IMR-90 (cell line): ENCODE measurements at regions not wholly inside any gene's neighbourhood (a gene's known extent, or its start where the extent isn't known, plus 50 kb on each side); places are given as distances from the start of the nearest gene placed in this dataset.

Experiments
- ATAC-seq: fragments of 200-7000 bp; cut with Tn5 transposase; 2 replicates; pipeline ENCODE4 v1.9.1; 2020; ENCODE audit warnings: low read depth, mild to moderate bottlenecking, moderate library complexity
- BruUV-seq: library from RNA; stranded (reverse); fragments of 400-500 nt; replicated peaks from 2 replicates; lab custom pipeline; 2021; lab: Mats Ljungman, UMichigan
- CTCF ChIA-PET: fragments of 300-600 bp; formaldehyde crosslinking; extraction: SDS; loops from one replicate; lab custom pipeline; 2021; ENCODE audit warnings: antibody characterized with exemption; lab: Yijun Ruan, JAX
- POLR2A ChIA-PET: fragments of 300-600 bp; sonication (Branson Sonifier 250); formaldehyde crosslinking; loops from one replicate; lab custom pipeline; 2022; ENCODE audit warnings: antibody characterized with exemption; ENCODE audit not compliant: unreplicated experiment; lab: Charles Lee
- DNase-seq: peaks from one replicate; pipeline ENCODE4 v3.0.0; 2013
- H2AFZ ChIP-seq: replicated peaks from 2 replicates; pipeline ENCODE3; 2013; ENCODE audit warnings: low read length, mild to moderate bottlenecking; ENCODE audit not compliant: poor library complexity
- H2AK5ac ChIP-seq: 2 replicates; pipeline ENCODE4 v1.6.1; 2013; ENCODE audit warnings: low read depth, low read length, inconsistent platforms
- H2AK9ac ChIP-seq: replicated peaks from 2 replicates; pipeline ENCODE3; 2013; ENCODE audit warnings: mild to moderate bottlenecking, low read depth, low read length, moderate library complexity; ENCODE audit not compliant: poor library complexity
- H2BK120ac ChIP-seq: 2 replicates; pipeline ENCODE4 v1.6.1; 2013; ENCODE audit warnings: low read depth, low read length, inconsistent platforms
- H2BK15ac ChIP-seq: 3 replicates; pipeline ENCODE4 v1.6.1; 2013; ENCODE audit warnings: low read depth, low read length, inconsistent platforms
- H2BK20ac ChIP-seq: 2 replicates; pipeline ENCODE4 v1.6.1; 2013; ENCODE audit warnings: low read depth, mild to moderate bottlenecking, inconsistent platforms, low read length, moderate library complexity
- H2BK5ac ChIP-seq: 2 replicates; pipeline ENCODE4 v1.6.1; 2013; ENCODE audit warnings: mild to moderate bottlenecking, low read depth, low read length, inconsistent platforms; ENCODE audit not compliant: poor library complexity, severe bottlenecking
- H3K14ac ChIP-seq: replicated peaks from 2 replicates; pipeline ENCODE4 v1.6.1; 2013; ENCODE audit warnings: low read depth, low read length, inconsistent platforms
- H3K18ac ChIP-seq: 2 replicates; pipeline ENCODE4 v1.6.1; 2013; ENCODE audit warnings: low read depth, low read length, control low read depth
- H3K23ac ChIP-seq: 2 replicates; pipeline ENCODE4 v1.6.1; 2013; ENCODE audit warnings: low read depth, low read length, inconsistent platforms
- H3K27ac ChIP-seq: 2 replicates; pipeline ENCODE4 v1.5.1; 2013; ENCODE audit warnings: mild to moderate bottlenecking, control low read depth, low read length; ENCODE audit not compliant: insufficient read depth
- H3K27me3 ChIP-seq: 2 replicates; pipeline ENCODE4 v1.6.1; 2013; ENCODE audit warnings: low read length; ENCODE audit not compliant: control insufficient read depth, insufficient read depth
- H3K36me3 ChIP-seq: 2 replicates; pipeline ENCODE4 v1.6.1; 2013; ENCODE audit warnings: low read length, mixed read lengths; ENCODE audit not compliant: control insufficient read depth, insufficient read depth
- H3K4ac ChIP-seq: 2 replicates; pipeline ENCODE4 v1.6.1; 2013; ENCODE audit warnings: low read depth, low read length, inconsistent platforms
- H3K4me1 ChIP-seq: 2 replicates; pipeline ENCODE4 v1.6.1; 2013; ENCODE audit warnings: low read length, mixed read lengths; ENCODE audit not compliant: control insufficient read depth, insufficient read depth
- H3K4me2 ChIP-seq: 2 replicates; pipeline ENCODE4 v1.6.1; 2013; ENCODE audit warnings: low read depth, mild to moderate bottlenecking, control low read depth, low read length, moderate library complexity
- H3K4me3 ChIP-seq: 2 replicates; pipeline ENCODE4 v1.5.1; 2013; ENCODE audit warnings: low read depth, mild to moderate bottlenecking, control low read depth, low read length, moderate library complexity; ENCODE audit not compliant: insufficient read depth
- H3K56ac ChIP-seq: 2 replicates; pipeline ENCODE4 v1.6.1; 2013; ENCODE audit warnings: low read length, inconsistent platforms; ENCODE audit not compliant: insufficient read depth; ENCODE audit errors: extremely low read depth
- H3K79me1 ChIP-seq, 2 experiments: 2 replicates each; pipeline ENCODE4 v1.6.1; 2013; ENCODE audit warnings: low read length in 2 of 2, inconsistent platforms in 1 of 2, low read depth in 1 of 2
- H3K9ac ChIP-seq: 2 replicates; pipeline ENCODE4 v1.6.1; 2013; ENCODE audit warnings: low read depth, low read length, control low read depth
- H3K9me1 ChIP-seq: 2 replicates; pipeline ENCODE4 v1.6.1; 2013; ENCODE audit warnings: low read length, inconsistent platforms; ENCODE audit not compliant: insufficient read depth
- H3K9me3 ChIP-seq: 2 replicates; pipeline ENCODE4 v1.6.1; 2013; ENCODE audit warnings: low read length; ENCODE audit not compliant: control insufficient read depth, insufficient read depth
- H4K20me1 ChIP-seq: 2 replicates; pipeline ENCODE4 v1.6.1; 2013; ENCODE audit warnings: low read length, inconsistent platforms; ENCODE audit not compliant: insufficient read depth
- H4K5ac ChIP-seq: 2 replicates; pipeline ENCODE4 v1.6.1; 2013; ENCODE audit warnings: mild to moderate bottlenecking, low read depth, low read length, control low read depth
- H4K8ac ChIP-seq, 2 experiments: 2 replicates each; pipeline ENCODE4 v1.6.1; 2013; ENCODE audit warnings: low read depth in 2 of 2, low read length in 2 of 2, control low read depth in 1 of 2, inconsistent platforms in 1 of 2
- H4K91ac ChIP-seq: 2 replicates; pipeline ENCODE4 v1.6.1; 2013; ENCODE audit warnings: low read depth, low read length, inconsistent platforms; ENCODE audit not compliant: insufficient read depth
- BHLHE40 ChIP-seq: fragments of 150-350 bp; IDR thresholded peaks from 2 replicates; pipeline ENCODE4 v1.6.1; 2016; ENCODE audit warnings: mild to moderate bottlenecking, low read depth, low read length
- CEBPB ChIP-seq: IDR thresholded peaks from 2 replicates; pipeline ENCODE4 v1.6.1; 2012; ENCODE audit warnings: low read depth, low read length, improper control_type of control experiment
- CHD1 ChIP-seq: IDR thresholded peaks from 2 replicates; pipeline ENCODE4 v1.6.1; 2012; ENCODE audit warnings: low read depth, low read length, improper control_type of control experiment
- CTCF ChIP-seq: conservative IDR thresholded peaks from 2 replicates; pipeline ENCODE4 v1.5.1; 2012; ENCODE audit warnings: mild to moderate bottlenecking, low read depth, low read length, improper control_type of control experiment
- ELK1 ChIP-seq: fragments of 150-350 bp; IDR thresholded peaks from 2 replicates; pipeline ENCODE4 v1.6.1; 2016; ENCODE audit warnings: low read depth, mild to moderate bottlenecking, low read length, moderate library complexity, borderline replicate concordance
- FOS ChIP-seq: fragments of 150-350 bp; IDR thresholded peaks from 2 replicates; pipeline ENCODE4 v1.6.1; 2016; ENCODE audit warnings: low read depth, low read length
- MAFK ChIP-seq: IDR thresholded peaks from 2 replicates; pipeline ENCODE4 v1.6.1; 2012; ENCODE audit warnings: low read depth, low read length, improper control_type of control experiment
- MAZ ChIP-seq: IDR thresholded peaks from 2 replicates; pipeline ENCODE4 v1.6.1; 2012; ENCODE audit warnings: low read depth, mild to moderate bottlenecking, low read length, improper control_type of control experiment, moderate library complexity, borderline replicate concordance
- MXI1 ChIP-seq: IDR thresholded peaks from 2 replicates; pipeline ENCODE4 v1.6.1; 2012; ENCODE audit warnings: low read depth, mild to moderate bottlenecking, low read length, moderate library complexity, borderline replicate concordance
- NFE2L2 ChIP-seq: fragments of 150-350 bp; IDR thresholded peaks from 2 replicates; pipeline ENCODE4 v1.6.1; 2016; ENCODE audit warnings: low read depth, mild to moderate bottlenecking, low read length
- POLR2A ChIP-seq: IDR thresholded peaks from 2 replicates; pipeline ENCODE4 v1.6.1; 2012; ENCODE audit warnings: mild to moderate bottlenecking, low read depth, low read length
- RAD21 ChIP-seq: IDR thresholded peaks from 2 replicates; pipeline ENCODE4 v1.6.1; 2012; ENCODE audit warnings: low read length, improper control_type of control experiment
- RCOR1 ChIP-seq: IDR thresholded peaks from 2 replicates; pipeline ENCODE4 v1.6.1; 2012; ENCODE audit warnings: mild to moderate bottlenecking, low read length, improper control_type of control experiment; ENCODE audit not compliant: insufficient replicate concordance
- RFX5 ChIP-seq: IDR thresholded peaks from 2 replicates; pipeline ENCODE4 v1.8.0; 2012; ENCODE audit warnings: low read depth, mild to moderate bottlenecking, low read length, moderate library complexity
- SMC3 ChIP-seq: fragments of 150-350 bp; IDR thresholded peaks from 2 replicates; pipeline ENCODE4 v1.6.1; 2016; ENCODE audit warnings: low read depth, mild to moderate bottlenecking, antibody characterized with exemption, low read length, moderate library complexity
- USF2 ChIP-seq: fragments of 150-350 bp; IDR thresholded peaks from 2 replicates; pipeline ENCODE4 v1.6.1; 2017; ENCODE audit warnings: mild to moderate bottlenecking, antibody characterized with exemption, low read length, low read depth
- WGBS, 2 experiments: methylation state at CpG; one replicate each; pipeline versions ENCODE4 v1.1.5 to v1.1.7; 2013; ENCODE audit warnings: missing lambda C conversion rate in 2 of 2; ENCODE audit not compliant: insufficient read length in 1 of 2; ENCODE audit errors: extremely low coverage in 2 of 2; 5-methylcytosine and 5-hydroxymethylcytosine counted together
- dilution Hi-C: fragments of 300-500 bp; cut with HindIII; formaldehyde crosslinking; loops from one replicate; pipeline ENCODE4 v1.14.3; 2018; ENCODE audit warnings: low sequenced_read_pairs; ENCODE audit not compliant: unreplicated experiment
- in situ Hi-C: fragments of 300-500 bp; cut with MboI; formaldehyde crosslinking; loops from 3 replicates; pipeline ENCODE4 v1.14.3; 2019; ENCODE audit warnings: low sequenced_read_pairs, inconsistent platforms, mixed read lengths
- intact Hi-C: fragments of 100-400 bp; cut with micrococcal nuclease; formaldehyde crosslinking; loops from 2 replicates; pipeline ENCODE4 v1.10.0; 2022

DNA sequence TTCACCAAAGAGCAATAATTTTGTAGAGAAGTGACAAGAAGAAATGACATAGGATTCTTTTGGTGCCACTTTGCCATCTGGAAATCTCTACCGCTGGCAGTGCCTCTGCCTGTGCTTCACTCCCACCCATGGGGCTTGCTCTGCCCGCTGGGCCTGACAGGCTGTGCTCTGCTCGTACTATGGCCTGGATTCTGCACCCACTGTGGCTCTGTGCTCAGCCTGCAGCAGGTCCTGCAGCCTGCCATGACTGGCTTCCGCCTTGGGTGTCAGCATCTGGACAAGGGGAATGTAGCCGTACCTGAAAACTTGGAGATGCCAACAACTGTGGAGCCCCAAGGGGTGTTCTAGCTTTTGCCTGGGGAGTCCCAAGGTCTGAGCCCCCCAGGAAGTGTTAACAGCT lies 792.3 kb downstream of the CDH8 start:
- BruUV-seq: no TSS peak
- in situ Hi-C loops (no loop called here), intact Hi-C loops (no loop called here), dilution Hi-C loops (no loop called here)
- H3K23ac ChIP-seq: no peak overlapping the region
- peaks cover 7% of the 10 kb centered on the region for H3K9me3 ChIP-seq
- no peak overlapping the region for H2AFZ ChIP-seq
- no peak overlapping the region for H3K4me3 ChIP-seq
- no peaks in the 10 kb centered on the region for H3K4me1 ChIP-seq
- TF ChIP-seq NFE2L2 (no peak), MAZ (no peak), BHLHE40 (no peak), MAFK (no peak), MXI1 (no peak), CHD1 (no peak), POLR2A (no peak), CTCF (no peak), SMC3 (no peak), RCOR1 (no peak), RFX5 (no peak), RAD21 (no peak), CEBPB (no peak), ELK1 (no peak), USF2 (no peak), FOS (no peak)
- H3K56ac ChIP-seq: no peak overlapping the region
- no peak overlapping the region for H3K9ac ChIP-seq
- no CpG with 5 or more reads among the region's 5 CpGs for WGBS, 2 experiments
- ATAC-seq: no peak
- no peak overlapping the region for H2AK9ac ChIP-seq
- H3K79me1 ChIP-seq: no peaks in the 10 kb centered on the region
- H4K5ac ChIP-seq: no peak overlapping the region
- no peaks in the 10 kb centered on the region for H3K27me3 ChIP-seq
- H2BK15ac ChIP-seq: no peak overlapping the region
- no peaks in the 10 kb centered on the region for H3K36me3 ChIP-seq
- no peaks in the 10 kb centered on the region for H4K20me1 ChIP-seq
- H2BK5ac ChIP-seq: no peak overlapping the region
- no peak overlapping the region for H3K14ac ChIP-seq
- H4K8ac ChIP-seq: no peak overlapping the region
- H3K27ac ChIP-seq: no peak overlapping the region
- H3K4ac ChIP-seq: no peak overlapping the region
- ChIA-PET CTCF (no interaction called here), POLR2A (no interaction called here)
- no peak overlapping the region for H3K18ac ChIP-seq
- H4K91ac ChIP-seq: no peak overlapping the region
- H3K4me2 ChIP-seq: no peak overlapping the region
- no peak overlapping the region for H2BK120ac ChIP-seq
- no peak for DNase-seq
- H2BK20ac ChIP-seq: no peak overlapping the region
- no peaks in the 10 kb centered on the region for H3K9me1 ChIP-seq
- no peak overlapping the region for H2AK5ac ChIP-seq
